KMS-11 (cell line): ENCODE measurements at regions not wholly inside any gene's neighbourhood (a gene's known extent, or its start where the extent isn't known, plus 50 kb on each side); places are given as distances from the start of the nearest gene placed in this dataset.

Source experiments
- H2AFZ ChIP-seq: fragments of 200-600 bp; sonication (generic); 2 replicates; pipeline ENCODE4 v1.6.1; 2016; ENCODE audit warnings: antibody characterized with exemption, mixed run types, low read depth
- H3K27ac ChIP-seq: fragments of 200-600 bp; sonication (generic); 2 replicates; pipeline ENCODE4 v1.6.1; 2016; ENCODE audit warnings: mild to moderate bottlenecking, mixed run types
- H3K27me3 ChIP-seq: fragments of 200-600 bp; sonication (generic); 2 replicates; pipeline ENCODE4 v1.6.1; 2017; ENCODE audit warnings: mild to moderate bottlenecking, low read depth, mixed run types, moderate library complexity; ENCODE audit not compliant: insufficient read depth
- H3K36me3 ChIP-seq: fragments of 200-600 bp; sonication (generic); 2 replicates; pipeline ENCODE4 v1.6.1; 2017; ENCODE audit warnings: mild to moderate bottlenecking, mixed run types; ENCODE audit not compliant: insufficient read depth
- H3K4me1 ChIP-seq: fragments of 200-600 bp; sonication (generic); 2 replicates; pipeline ENCODE4 v1.6.1; 2016; ENCODE audit warnings: mild to moderate bottlenecking, low read depth, mixed run types; ENCODE audit not compliant: poor library complexity, severe bottlenecking
- H3K4me2 ChIP-seq: fragments of 200-600 bp; sonication (generic); 2 replicates; pipeline ENCODE4 v1.7.0; 2016; ENCODE audit warnings: mild to moderate bottlenecking, mixed run types
- H3K4me3 ChIP-seq: fragments of 200-600 bp; sonication (generic); IDR thresholded peaks from 2 replicates; pipeline ENCODE4 v1.6.1; 2017; ENCODE audit warnings: low read depth, low read length, mixed read lengths; ENCODE audit not compliant: insufficient read depth
- H3K79me2 ChIP-seq: fragments of 200-600 bp; sonication (generic); 2 replicates; pipeline ENCODE4 v1.6.1; 2016; ENCODE audit warnings: low read depth, mixed run types; ENCODE audit not compliant: insufficient read depth
- H3K9ac ChIP-seq: fragments of 200-600 bp; sonication (generic); 2 replicates; pipeline ENCODE4 v1.6.1; 2016; ENCODE audit warnings: mild to moderate bottlenecking, mixed run types
- H4K20me1 ChIP-seq: fragments of 200-600 bp; sonication (generic); 2 replicates; pipeline ENCODE4 v1.6.1; 2016; ENCODE audit warnings: mild to moderate bottlenecking, mixed run types; ENCODE audit not compliant: insufficient read depth
- TF ChIP-seq, protein P1 (sequence below): fragments of 200-600 bp; sonication (generic); conservative IDR thresholded peaks from 2 replicates; pipeline ENCODE4 v1.6.1; 2017; ENCODE audit warnings: low read depth, mild to moderate bottlenecking, antibody characterized with exemption, low read length, moderate library complexity, mixed read lengths

DNA sequence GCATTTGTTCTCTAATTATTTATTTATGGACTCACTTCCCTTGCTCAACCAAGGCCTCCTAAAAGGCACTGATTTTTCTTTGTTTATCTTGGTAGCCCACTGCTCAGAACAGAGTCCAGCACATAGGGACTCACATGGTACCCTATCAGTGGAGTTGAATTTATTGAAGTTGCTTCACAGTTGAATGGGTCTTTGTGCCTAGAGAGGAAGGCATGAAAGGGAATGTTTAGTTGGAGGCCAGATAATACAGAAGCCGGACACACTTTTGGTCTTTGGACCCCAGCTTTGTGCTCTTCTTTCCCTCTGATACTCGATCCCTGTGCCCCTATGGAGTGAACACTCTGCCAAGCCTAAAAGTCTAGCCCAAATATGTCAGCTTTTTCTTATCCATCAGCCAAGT, 429.0 kb downstream of the PRDM2 start:
- no peak overlapping the region for H3K27ac ChIP-seq
- no peaks in the 10 kb centered on the region for H3K36me3 ChIP-seq
- H3K4me2 ChIP-seq: no peak overlapping the region
- H2AFZ ChIP-seq: no peak overlapping the region
- H3K79me2 ChIP-seq: no peaks in the 10 kb centered on the region
- no peaks in the 10 kb centered on the region for H4K20me1 ChIP-seq
- no peak overlapping the region for H3K9ac ChIP-seq
- no peaks in the 10 kb centered on the region for H3K4me1 ChIP-seq
- no peak overlapping the region for H3K4me3 ChIP-seq
- no peaks in the 10 kb centered on the region for H3K27me3 ChIP-seq
- TF ChIP-seq, protein P1, sequence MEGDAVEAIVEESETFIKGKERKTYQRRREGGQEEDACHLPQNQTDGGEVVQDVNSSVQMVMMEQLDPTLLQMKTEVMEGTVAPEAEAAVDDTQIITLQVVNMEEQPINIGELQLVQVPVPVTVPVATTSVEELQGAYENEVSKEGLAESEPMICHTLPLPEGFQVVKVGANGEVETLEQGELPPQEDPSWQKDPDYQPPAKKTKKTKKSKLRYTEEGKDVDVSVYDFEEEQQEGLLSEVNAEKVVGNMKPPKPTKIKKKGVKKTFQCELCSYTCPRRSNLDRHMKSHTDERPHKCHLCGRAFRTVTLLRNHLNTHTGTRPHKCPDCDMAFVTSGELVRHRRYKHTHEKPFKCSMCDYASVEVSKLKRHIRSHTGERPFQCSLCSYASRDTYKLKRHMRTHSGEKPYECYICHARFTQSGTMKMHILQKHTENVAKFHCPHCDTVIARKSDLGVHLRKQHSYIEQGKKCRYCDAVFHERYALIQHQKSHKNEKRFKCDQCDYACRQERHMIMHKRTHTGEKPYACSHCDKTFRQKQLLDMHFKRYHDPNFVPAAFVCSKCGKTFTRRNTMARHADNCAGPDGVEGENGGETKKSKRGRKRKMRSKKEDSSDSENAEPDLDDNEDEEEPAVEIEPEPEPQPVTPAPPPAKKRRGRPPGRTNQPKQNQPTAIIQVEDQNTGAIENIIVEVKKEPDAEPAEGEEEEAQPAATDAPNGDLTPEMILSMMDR: no peak

DNA sequence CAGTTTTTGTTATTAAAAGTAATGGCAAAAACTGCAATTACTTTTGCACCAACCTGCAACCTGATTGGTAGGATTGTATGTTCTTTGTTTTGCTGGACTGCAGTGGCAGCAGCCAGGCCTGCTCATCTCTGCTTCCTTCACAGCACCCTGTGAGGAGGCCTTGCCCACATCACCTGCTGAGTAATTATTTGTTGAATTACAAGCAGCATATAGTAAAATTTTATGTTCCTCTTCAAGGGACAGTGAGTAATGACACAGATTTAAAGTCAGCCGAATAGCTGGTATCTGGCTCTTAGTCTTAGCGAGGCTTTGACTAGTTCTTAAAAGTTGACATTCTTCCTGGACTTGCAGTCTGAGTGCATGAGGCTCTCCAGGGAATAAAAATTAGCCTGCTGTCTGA, 435.1 kb downstream of the PRDM2 start:
- Histone ChIP-seq H3K4me1 (no peaks in the 10 kb centered on the region), H2AFZ (no peak overlapping the region), H3K79me2 (no peaks in the 10 kb centered on the region), H3K9ac (no peak overlapping the region), H4K20me1 (no peaks in the 10 kb centered on the region), H3K4me3 (no peak overlapping the region), H3K27ac (no peak overlapping the region), H3K27me3 (no peaks in the 10 kb centered on the region), H3K36me3 (no peaks in the 10 kb centered on the region), H3K4me2 (no peak overlapping the region)
- TF ChIP-seq, protein P1: no peak

DNA sequence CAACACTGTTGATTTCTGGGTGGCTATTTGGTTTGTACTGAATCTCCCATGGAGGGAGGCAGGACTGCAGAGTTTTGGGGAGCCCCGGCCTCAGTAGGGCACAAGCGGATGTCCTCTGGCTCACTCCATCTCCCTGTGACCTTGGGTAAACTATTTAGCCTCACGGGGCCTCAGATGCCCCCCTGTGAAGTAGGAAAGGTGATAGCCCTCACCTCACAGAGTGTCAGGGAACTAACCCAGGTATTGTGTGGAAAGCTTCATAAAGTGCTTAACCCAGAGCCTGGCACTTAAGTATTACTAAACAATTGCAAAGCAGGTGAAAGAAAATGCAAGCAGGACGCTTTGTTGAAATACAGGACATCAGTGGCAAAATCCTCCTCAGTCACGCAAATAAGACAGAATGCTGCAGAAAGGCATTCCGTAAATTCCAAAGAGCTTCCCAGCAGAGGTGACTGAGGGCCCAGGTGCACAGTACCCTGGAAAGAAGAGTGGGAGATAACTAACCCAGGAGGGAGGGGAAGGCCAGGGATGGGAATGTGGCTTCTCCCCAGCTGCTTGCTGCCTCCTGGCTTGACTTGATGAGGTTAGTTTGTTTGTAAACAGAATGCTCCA, 436.3 kb downstream of the PRDM2 start:
- Histone ChIP-seq H3K27me3 (no peaks in the 10 kb centered on the region), H2AFZ (no peak overlapping the region), H3K4me1 (no peaks in the 10 kb centered on the region), H3K9ac (no peak overlapping the region), H3K4me2 (no peak overlapping the region), H3K27ac (no peak overlapping the region), H3K4me3 (no peak overlapping the region), H3K79me2 (no peaks in the 10 kb centered on the region), H4K20me1 (no peaks in the 10 kb centered on the region), H3K36me3 (no peaks in the 10 kb centered on the region)
- TF ChIP-seq, protein P1: no peak

DNA sequence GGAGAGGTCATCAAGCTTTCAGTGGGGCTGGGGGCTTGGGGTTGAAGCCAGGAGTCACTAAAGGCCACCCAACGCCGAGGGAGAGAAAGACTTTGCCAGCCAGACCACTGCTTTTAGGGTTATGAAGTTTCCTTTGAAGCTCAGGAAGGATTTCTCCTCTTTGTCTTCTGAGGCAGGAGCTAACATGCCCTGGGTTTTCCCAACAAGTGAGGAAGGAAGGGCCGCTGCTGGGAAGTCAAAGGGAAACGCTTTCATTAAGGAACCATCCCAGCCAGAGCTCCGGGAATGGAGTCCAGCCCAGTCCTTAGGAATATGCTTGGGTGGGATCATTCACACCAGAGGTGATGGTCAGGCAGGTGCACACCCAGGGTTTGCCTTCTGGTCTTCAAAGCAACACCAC, 436.9 kb downstream of the PRDM2 start:
- H2AFZ ChIP-seq: no peak overlapping the region
- H3K4me3 ChIP-seq: no peak overlapping the region
- no peaks in the 10 kb centered on the region for H3K79me2 ChIP-seq
- H3K4me1 ChIP-seq: no peaks in the 10 kb centered on the region
- no peak overlapping the region for H3K9ac ChIP-seq
- H3K4me2 ChIP-seq: no peak overlapping the region
- no peak overlapping the region for H3K27ac ChIP-seq
- H4K20me1 ChIP-seq: no peaks in the 10 kb centered on the region
- H3K27me3 ChIP-seq: no peaks in the 10 kb centered on the region
- TF ChIP-seq, protein P1: no peak
- no peaks in the 10 kb centered on the region for H3K36me3 ChIP-seq
